ENCODE measurements at regions not wholly inside any gene's neighbourhood (a gene's known extent, or its start where the extent isn't known, plus 50 kb on each side); places are given as distances from the start of the nearest gene placed in this dataset.
A peak's percentile ranks its signal among the peaks of the same experiment; 100 is the strongest.

DNA sequence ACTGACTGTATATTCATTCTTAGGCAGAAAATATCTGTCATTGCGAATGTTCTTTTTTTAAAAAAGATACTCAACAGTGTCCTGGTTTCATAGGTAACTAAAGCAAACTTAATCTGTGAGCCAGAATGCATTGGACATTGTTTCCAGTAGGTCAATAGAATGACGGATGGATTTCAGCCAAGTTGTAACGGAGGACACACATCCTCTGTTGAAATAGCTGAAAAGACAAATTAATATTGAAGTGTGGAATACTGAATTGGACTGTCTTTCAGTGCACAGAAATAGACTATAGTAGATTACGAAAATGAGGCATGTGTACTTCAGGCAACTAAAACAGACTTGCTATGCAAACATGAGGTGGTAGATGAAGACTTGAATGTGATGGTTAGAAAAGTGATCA is 461.6 kb downstream of the WDR72 start:
- no peak for DNase-seq

DNA sequence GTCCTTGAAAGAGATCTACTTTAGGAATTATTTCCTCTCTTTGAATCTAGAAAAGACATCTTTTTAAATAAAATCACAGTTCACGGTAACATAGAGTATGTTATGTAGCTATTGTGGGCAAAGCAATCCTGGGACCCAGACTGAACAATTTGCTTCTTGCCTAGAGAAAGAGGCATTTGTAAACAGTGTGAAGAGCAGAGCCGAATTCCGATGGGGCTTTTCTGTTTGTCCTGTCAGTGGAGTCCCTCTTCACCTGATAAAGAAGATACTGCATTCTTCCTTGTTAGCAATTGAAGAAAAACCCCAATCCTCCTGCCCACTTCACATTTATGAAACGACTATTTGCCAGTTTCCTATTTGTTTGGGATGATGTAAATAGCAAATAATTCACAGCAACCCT is 462.9 kb downstream of the WDR72 start:
- no peak for DNase-seq

DNA sequence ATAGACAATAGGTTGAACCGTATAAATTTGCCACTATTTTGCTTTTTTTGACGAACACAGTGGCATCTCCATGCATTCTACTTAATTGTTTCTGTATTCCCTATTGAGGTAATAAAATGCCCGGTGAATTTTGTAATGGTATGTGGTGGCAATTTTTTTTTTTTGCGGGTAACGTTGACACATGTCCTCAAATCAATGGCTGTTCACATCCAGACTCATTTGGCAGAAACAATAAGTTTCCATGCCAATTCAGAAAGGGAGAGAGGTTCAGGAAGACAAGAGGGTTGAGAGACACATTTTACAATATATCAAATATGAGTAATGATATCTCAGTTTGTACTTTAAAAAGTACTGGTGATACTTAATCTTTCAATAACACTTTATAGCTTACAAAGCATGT is 463.9 kb downstream of the WDR72 start:
- no peak for DNase-seq

DNA sequence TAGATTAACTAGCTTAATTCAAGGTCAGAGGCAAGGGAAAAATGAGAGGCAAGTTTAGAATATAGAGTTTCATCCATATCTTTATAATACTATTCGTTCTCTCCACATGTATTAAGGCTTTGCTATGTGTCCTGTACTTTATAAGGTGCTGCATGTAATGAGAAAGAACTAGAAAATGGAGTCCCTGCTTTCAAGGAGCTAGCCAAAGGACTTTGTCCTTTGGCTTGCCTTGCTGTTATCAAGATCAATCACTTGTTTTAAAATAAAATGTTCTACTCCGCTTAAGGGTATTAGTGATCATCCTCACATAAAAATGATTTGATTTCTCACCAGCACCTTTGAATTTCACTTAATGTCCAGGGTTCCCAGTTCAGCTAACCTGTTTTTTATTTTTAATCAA is 470.9 kb downstream of the WDR72 start:
- DNase-seq: no peak

DNA sequence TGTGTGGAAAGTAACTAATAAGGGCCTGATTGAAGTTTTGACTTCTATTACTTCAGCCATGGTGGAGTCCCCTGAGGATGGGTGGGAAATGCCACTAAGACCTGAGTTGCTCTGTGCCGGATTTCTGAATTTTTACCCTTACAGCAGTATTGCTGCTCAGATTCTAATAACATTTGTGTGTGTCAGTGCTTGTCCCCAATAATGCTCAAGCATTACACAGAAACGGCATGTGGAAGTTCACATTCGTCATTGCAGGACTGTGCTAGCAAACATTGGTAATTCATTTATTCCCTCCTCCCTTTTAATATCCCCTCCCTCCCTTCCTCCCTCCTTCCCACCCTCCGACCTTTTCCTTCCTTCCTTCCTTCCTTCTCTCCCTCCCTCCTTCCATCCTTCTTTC is 484.5 kb upstream of the ONECUT1 start:
- DNase-seq: no peak

DNA sequence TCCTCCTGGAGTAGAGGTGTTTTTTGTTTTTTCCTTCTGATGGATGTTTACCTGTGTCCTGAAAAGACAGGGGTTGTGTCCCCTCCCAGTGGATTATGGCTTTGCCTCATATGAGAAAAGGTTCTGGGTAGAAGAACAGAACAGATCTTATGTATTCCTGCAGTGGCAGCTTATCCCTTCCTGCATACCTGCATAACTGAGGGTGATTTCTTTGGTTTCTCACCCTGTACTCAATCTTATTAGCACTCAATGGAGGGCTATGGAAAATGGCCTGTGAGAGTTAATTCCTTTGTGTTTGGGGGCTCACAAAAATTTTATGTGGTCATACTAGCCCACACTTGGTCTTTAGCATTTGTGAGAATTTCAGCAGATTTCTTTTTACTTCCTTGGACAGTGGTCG is 482.0 kb upstream of the ONECUT1 start:
- DNase-seq: no peak

DNA sequence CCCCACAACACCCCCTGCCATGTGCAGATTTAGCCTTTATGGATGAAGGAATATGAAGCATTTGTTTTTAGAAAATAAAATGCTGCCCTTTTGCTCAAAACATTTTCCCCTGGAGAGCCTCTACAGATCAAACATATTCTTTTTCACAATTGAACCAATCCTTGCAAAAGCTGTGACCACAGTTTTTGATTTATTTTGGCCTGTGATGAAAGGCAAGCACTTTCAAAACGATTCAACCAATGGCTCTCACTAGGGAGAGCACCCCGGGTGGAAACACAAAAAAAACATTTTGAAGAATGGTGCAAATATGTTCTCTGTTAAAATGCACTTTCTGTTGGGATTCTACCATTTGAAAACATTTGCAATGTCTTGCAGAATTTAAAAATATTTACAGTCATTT is 476.0 kb upstream of the ONECUT1 start:
- DNase-seq: peak; percentile 14

DNA sequence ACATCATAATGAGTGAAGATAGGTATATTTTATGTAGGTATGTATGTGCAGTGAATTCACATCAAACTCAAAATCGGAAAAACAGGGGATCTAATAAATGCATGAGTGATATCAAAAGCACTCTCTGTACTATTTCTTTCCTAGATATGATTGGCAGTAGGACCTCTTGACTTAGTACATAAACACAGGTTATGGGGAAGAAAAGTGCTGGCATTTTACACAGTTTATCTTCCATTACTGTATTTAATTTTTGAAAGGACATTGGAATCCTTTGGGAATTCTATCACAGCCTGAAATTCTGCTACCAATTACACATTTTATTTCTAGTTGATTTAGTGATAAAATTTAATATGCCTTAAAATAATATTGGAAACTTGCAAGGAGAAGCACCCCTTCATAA is 470.5 kb upstream of the ONECUT1 start:
- no peak for DNase-seq

DNA sequence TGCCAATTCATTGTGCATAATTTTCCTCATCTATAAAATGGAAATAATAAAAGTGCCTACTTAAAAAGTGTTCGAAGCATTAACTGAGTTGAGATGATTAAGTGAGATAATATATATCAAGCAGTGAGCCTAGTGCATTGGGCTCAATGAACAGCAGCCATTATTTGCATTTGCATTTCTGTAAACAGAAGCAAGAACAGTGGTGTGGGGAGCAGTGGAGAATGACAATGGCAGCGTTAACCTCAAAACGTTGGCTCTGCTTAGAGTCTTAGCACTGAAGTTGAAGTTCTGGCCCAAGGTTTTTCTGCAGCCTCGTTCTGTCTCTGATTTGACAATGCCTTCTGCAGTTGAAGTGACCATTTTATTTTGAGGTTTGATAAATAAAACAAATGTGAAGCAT is 466.3 kb upstream of the ONECUT1 start:
- no peak for DNase-seq

DNA sequence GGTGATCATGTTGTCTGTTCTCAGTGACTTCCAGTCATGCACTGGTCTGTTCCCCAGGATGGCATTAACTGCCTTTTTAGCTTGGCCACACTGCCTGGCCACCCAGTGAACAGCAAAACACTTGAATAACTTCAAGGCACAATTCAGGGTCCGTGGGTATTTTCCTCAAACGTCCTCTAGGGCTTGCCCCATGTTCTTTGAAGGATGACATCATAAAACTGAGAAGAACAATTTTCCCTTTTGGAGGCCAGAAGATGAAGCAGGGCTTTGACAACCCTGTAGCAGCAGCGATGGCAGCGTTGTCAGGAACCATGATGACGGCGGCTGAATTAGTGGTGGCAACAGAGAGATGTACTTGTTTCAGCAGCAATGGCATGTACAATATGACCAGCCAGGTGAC is 465.9 kb upstream of the ONECUT1 start:
- no peak for DNase-seq

DNA sequence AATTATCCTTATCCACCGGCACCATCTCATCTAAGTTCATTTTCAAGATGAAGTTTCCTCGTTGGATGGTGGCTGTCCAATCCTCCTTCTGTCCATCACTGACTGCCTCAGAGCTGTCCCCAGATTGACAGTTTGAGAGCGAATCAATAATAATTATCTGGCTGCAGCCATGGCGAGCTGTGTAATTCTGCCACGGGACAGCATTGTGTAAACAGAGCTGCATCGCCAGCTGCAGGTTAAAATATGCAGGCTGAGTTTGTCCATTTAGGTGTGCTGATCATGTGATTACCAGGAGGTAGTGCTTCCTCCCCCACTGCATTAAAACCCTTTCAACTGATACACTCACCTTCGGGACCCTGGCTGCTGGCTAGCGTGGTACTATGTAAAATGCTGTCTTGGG is 461.9 kb upstream of the ONECUT1 start:
- peak; percentile 61 for DNase-seq

DNA sequence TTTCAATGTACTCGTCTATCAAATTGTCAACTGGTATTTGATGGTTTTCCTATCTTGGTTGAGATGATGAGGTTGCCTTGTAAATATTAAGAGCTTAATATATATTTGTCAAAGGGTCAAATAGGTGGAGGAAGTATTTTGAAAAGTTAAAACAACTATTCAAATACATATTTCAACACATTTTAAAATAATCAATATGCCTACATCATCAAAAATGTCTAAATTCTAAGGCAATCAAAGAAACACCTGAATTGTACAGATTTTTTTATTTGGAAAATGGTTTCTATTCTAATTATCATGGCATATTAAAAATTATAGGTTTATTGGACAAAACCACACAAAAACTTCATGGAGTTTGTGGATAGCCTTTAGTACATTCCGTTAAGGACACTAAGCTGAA is 461.4 kb upstream of the ONECUT1 start:
- DNase-seq: no peak

DNA sequence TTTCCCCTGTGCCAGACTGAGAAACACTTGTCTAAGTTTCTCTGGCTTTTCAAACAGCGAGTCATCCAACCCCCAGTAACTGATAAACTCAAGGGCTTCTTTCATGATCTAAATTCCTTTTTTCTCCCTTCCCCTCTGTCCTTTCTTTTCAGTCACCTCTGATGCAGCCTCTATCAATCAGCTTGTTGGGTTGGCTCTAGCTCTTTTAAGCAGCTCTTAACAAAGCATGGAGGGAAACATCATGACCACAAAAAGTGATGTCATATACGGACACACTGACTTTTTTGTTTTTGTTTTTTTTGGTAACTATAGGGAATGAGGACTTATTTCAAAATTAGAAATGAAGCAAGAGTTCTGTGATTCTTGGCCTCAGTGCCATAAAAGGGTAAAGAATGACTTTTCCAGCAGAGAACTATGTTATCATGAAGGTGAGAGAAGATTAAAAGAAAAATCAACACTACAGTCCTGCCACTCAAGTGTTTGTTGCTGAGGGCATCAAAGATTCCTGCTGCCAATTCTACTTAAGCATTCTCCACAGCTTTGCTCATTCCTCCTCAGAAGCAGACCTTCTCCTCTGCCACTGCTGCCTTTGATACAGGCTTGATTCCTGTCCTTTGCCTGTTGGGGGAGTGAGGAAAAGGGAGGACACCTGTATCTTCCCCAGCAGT is 457.0 kb upstream of the ONECUT1 start:
- no peak for DNase-seq

DNA sequence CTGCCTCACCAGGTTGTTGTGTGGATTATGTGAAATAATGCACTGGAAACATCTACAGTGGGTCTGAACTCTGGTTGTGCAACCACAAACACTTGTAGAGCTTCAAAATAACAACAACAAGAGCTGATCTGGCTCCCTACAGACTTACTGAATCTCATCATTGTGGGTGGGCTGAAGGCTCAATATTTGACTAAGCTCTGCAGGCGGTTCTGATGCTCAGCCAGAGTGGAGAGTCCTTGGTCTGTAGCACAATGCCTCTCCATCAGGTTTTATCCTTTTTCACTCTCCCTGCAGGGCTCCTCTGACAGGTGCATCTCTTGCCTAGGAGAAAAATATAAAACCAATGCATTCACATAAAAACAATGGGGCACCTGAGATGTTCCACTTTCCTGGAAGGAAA is 456.3 kb upstream of the ONECUT1 start:
- DNase-seq: no peak

DNA sequence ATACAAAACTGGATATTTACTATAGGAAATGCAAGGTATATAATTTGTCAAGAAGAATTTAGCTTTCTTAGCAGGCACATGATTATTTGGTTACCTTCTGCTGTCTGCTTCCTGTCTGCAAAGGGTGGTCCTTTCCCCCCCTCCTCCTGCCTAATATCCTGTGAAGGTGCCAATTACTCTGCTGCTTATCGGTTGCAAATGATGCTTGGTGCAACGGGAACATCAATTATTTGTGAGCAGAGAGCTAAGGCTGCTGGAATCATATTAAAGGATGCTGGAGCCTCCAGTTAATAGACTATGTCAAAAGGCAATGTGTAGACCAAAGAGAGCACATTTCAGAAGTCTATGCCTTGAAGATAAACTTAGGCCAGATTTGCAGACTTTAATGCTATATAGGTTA is 443.7 kb upstream of the ONECUT1 start:
- DNase-seq: no peak

DNA sequence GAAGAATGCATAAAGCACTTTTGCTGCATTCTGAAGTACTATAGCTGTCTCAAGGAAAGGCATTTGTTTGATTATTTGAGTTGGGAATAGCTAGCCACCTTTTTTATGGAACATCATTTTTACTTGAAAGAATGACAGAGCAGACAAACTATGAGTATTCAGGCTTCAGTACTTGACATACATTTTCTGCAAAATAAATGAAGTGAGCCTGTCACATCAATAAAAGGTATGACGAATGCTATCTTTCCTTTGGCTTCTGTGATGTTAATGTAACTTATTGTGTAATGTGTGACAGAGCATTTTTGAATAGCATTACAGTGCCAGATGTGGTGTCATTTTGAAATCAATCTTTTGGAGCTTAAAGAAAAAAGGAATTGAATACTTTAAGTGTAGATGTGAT is 440.3 kb upstream of the ONECUT1 start:
- DNase-seq: no peak

DNA sequence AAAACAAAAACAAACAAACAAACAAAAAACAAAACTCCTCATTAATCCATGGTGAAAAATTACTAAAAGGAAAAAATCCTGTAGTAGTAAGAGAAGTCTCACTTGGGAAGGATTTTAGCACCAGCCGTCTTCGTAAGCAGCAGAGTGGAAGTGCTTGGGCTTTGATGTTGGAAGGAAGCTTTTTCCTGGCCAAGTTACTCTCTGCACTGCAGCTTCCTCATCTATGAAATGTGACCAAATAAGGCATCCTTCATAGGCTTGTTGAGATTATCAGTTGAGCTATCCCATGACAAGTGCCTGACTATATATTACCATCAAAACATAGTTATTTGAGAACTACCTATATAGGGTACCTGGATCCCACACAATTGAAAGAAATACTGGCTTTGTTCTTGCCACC is 436.4 kb upstream of the ONECUT1 start:
- no peak for DNase-seq

DNA sequence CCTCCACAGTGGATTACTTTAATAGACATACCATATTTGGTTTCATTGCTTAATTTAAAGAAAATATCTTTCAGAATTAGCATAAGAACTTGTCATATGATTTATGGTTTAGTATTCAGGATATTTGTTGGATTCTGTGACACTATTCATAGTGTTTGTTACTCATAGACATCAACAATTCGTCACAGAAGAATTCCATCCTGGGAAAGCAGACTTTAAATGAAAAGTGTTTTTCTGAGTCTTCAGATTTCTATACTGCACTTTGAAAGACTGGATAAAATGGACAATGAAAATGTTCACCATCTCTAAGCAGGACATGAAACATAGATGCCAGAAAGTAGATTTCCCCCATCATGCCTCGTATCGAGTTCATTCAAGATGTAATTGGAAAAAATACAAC is 435.6 kb upstream of the ONECUT1 start:
- DNase-seq: no peak

DNA sequence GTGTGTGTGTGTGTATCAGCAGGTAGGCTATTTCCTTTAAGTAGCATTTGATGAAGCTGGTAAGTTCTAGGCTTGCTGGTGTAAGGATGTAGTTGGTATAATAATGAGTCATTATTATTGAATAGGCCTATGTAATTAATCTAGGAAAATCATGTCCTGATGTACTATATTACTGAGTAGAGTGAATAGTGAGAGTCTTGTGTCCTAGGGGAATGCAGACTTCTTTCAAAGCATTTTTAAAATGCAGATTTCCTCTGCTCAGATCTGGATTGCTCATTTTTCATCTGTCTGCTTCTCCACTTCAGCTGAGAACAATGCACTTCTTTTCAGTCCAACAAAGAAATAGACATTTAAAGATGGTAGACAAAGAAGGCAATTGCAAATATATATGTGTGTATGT is 434.2 kb upstream of the ONECUT1 start:
- DNase-seq: no peak

DNA sequence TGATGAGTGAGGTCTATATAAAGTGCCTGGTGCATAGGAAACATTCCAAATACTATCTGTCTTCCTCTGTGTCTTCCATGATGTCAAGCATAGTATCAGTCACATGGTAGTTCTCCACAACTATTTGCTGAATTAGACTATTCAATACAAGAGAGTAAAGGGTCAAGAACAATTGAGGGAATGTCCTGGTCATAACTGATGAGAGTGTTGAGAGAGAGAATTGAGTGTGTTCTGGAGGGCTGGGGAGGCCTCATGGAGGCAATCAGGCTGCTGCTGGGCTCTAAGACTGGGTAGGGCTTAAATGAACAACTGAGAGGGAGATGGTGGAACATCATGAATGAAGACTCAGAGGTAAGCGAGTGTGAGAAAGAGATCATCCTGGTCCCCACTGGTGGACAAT is 433.7 kb upstream of the ONECUT1 start:
- no peak for DNase-seq

DNA sequence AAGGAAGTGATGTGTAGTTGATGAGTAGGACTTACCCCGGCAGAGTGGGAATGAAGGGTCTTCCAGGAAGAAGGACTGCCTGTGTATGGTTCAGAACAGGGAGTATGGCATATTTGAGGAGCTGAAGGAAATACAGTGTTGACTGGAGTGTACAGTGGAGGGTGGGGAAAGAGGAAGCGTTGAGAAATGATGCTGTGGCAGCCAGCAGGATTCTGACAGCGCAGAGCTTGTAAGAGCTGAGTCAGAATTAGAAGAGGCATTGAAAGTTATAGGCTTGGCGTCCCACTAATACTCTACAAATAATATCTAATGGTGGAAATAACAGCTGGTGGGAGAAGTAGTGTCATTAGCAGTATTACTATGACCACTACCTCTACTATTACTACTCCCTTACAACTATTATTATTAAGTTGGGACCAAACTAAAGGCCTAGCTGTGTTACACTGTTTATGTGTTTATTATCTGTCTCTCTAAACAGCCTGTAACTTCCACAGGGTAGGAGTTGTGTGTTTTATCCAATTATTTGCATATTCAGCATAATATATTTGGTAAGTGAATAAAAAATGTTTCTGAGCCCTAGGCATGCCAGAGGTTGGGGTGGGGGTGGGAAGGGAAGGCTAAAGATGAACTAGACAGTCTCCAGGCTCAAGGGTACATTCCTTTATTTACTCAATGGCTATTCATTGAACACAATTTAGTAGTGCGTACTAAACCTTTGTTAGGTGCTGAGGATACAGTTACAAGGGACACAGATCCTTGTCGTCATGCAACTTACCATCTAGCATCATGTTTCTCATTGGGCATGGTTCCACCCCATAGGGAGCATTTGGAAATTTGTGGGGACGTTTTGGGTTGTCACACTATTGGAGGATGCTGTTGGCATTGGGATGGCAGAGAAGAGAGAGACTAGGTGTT is 428.8 kb upstream of the ONECUT1 start:
- DNase-seq: no peak

DNA sequence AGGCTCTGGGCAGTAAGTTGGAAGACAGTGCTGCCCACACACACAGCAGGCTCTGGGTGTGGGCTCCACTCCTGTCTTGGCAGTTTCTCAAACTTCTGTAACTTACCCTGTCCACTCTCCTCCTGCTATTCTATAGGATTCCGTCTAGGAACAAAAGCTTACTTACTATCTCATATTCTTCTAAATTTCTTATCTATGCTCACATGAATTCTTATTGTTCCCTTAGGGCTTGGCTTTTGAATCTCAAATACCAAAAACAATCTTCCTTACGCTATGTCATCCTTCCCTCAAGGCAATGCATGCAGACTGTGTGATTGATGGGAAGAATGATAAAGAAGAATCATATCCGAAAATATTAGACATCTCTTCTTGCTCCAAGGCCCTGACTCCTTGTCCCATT is 425.9 kb upstream of the ONECUT1 start:
- DNase-seq: no peak

DNA sequence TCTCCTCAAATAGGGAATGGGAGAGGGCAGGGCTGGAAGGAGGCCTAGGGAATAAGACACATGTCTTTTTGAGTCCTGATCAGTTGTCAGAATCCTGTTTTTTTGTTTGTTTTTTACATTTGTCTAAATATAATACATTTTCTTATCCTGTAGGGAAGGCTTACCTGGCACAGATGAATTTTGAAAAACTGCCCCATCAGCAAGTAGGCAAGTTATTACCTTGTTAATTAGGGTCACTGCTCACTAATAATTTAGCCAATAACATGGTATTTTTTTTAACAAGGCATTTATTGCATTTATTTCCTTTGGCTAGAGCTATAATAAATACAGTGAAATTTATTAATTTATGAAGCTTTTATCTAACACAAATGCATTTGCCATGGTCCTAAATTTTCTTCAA is 423.2 kb upstream of the ONECUT1 start:
- no peak for DNase-seq

DNA sequence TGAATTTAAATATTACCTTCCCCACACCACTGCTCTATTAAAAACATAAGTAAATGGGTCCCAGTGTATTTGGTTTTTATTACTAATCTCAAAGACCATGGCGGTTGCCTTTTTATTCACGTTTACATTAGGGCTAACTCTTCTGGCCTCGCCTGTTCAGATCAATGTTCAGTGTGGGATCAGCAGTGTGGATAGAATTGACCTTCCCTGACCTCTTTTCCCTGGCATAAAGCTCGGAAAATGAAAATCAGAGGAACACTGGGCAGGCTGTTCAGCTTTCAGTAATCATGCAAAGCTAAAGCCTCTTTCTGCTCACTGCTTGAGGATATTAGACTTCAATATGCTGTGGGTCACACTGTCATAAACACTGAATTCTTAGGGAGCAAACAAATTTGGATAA is 422.6 kb upstream of the ONECUT1 start:
- DNase-seq: peak; percentile 32

DNA sequence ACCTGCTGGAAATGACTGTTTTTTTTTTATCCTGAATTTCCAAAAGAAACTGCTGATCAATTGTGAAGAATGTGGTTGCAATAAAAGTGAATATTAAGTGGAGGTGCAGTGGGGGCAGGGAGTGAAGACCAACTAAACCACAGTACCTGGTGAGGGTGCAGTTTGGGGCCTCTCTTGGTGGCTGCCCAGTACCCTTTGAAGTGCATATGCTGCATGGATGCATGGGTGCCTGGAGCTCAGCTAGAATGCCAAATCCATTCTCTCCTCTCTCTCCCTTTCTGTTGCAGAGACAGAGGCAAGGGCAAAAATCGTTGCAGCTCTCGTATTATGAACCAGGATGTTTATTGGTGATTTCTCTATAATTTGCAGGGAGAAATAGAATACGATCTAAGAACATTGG is 420.5 kb upstream of the ONECUT1 start:
- DNase-seq: no peak
